SU-DHL-6 (cell line): ENCODE measurements at regions not wholly inside any gene's neighbourhood (a gene's known extent, or its start where the extent isn't known, plus 50 kb on each side); places are given as distances from the start of the nearest gene placed in this dataset.

Experiments
- CTCF ChIP-seq: fragments of 200-600 bp; sonication (generic); IDR thresholded peaks from one replicate; pipeline ENCODE4 v1.5.1; 2017; ENCODE audit warnings: antibody characterized with exemption, mild to moderate bottlenecking, low read length, moderate library complexity; ENCODE audit not compliant: insufficient read depth, poor library complexity, severe bottlenecking
- EZH2phosphoT487 ChIP-seq: fragments of 200-600 bp; sonication (generic), shearing (Covaris generic); conservative IDR thresholded peaks from 2 replicates; pipeline ENCODE4 v1.6.1; 2018; ENCODE audit warnings: mild to moderate bottlenecking, antibody characterized with exemption, low read length, moderate library complexity, mixed read lengths

- TF ChIP-seq CTCF (no peak), EZH2phosphoT487 (no peak)
Measured at GRCh38 chr6:74063391-74063790, 367.4 kb downstream of the CD109 start.
